ENCODE measurements at regions not wholly inside any gene's neighbourhood (a gene's known extent, or its start where the extent isn't known, plus 50 kb on each side); places are given as distances from the start of the nearest gene placed in this dataset.

DNA sequence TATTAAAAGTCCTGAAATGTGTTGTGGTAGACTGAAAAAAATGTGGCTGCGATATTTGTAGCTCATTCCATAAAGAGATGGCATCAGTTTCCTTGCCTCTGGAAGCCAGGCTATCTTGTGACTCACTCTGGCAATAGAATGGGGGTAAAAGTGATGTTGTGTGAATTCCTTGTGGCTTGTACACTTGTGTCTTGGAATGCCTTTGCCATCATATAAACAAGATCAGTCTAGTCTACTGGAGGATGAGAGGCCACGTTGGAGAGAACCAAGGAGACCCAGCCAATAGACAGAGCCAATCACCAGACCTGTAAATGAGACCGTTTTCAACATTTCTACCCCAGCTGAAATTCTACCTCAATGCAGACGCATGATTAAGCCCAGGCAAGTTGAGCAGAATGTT, 254.1 kb downstream of the TRIB2 start:
- no CpG with 5 or more reads among the region's 4 CpGs for WGBS (ENCODE audit: extremely low coverage, insufficient read length, low lambda C conversion rate)
- Histone ChIP-seq H3K14ac (ENCODE audit: insufficient read depth, low read length) (no peak overlapping the region), H4K91ac (ENCODE audit: insufficient read length, low read depth, low read length) (no peak overlapping the region), H3K23ac (ENCODE audit: insufficient read length, low read depth, low read length) (no peak overlapping the region), H2BK20ac (ENCODE audit: low read depth, low read length, poor library complexity, severe bottlenecking) (no peak overlapping the region), H2BK15ac (ENCODE audit: low read depth, low read length) (no peak overlapping the region), H2BK120ac (ENCODE audit: low read depth, low read length, poor library complexity, severe bottlenecking) (no peak overlapping the region), H2BK5ac (ENCODE audit: insufficient read length, low read length) (no peak overlapping the region), H4K5ac (ENCODE audit: insufficient read length, low read depth, low read length) (no peak overlapping the region), H3T11ph (ENCODE audit: low read length) (no peak overlapping the region), H2AK5ac (ENCODE audit: insufficient read length, low read length) (no peak overlapping the region), H2AFZ (ENCODE audit: low read length) (no peak overlapping the region), H3K79me2 (ENCODE audit: insufficient read depth, low read length) (no peaks in the 10 kb centered on the region), H3K56ac (ENCODE audit: insufficient read length, low read depth, low read length) (no peak overlapping the region), H3K27me3 (ENCODE audit: insufficient read depth, low read length) (no peaks in the 10 kb centered on the region), H3K9ac (ENCODE audit: extremely low read depth, insufficient read length, low read length) (no peak overlapping the region), H3K79me1 (ENCODE audit: insufficient read depth, low read depth, low read length, poor library complexity, severe bottlenecking) (no peaks in the 10 kb centered on the region), H3K4me2 (ENCODE audit: insufficient read depth, insufficient read length, low read length) (no peak overlapping the region), H4K20me1 (ENCODE audit: control insufficient read depth, insufficient read depth, insufficient read length) (no peaks in the 10 kb centered on the region), H3K18ac (ENCODE audit: insufficient read length, low read depth, low read length) (no peak overlapping the region), H3K4me1 (ENCODE audit: insufficient read depth, low read length) (no peaks in the 10 kb centered on the region), H3K4ac (ENCODE audit: low read depth, low read length) (no peak overlapping the region), H3K23me2 (ENCODE audit: insufficient read length, low read depth, low read length, poor library complexity, severe bottlenecking) (no peaks in the 10 kb centered on the region), H4K8ac (replicated peaks; ENCODE audit: insufficient read length, low read depth, low read length) (no peak overlapping the region), H3K27ac (ENCODE audit: insufficient read length, low read depth, low read length) (no peak overlapping the region), H3K9me3 (ENCODE audit: control insufficient read depth, low read depth, low read length) (no peaks in the 10 kb centered on the region), H2BK12ac (ENCODE audit: insufficient read length, low read depth, low read length) (no peak overlapping the region)
- TF ChIP-seq, protein P1, sequence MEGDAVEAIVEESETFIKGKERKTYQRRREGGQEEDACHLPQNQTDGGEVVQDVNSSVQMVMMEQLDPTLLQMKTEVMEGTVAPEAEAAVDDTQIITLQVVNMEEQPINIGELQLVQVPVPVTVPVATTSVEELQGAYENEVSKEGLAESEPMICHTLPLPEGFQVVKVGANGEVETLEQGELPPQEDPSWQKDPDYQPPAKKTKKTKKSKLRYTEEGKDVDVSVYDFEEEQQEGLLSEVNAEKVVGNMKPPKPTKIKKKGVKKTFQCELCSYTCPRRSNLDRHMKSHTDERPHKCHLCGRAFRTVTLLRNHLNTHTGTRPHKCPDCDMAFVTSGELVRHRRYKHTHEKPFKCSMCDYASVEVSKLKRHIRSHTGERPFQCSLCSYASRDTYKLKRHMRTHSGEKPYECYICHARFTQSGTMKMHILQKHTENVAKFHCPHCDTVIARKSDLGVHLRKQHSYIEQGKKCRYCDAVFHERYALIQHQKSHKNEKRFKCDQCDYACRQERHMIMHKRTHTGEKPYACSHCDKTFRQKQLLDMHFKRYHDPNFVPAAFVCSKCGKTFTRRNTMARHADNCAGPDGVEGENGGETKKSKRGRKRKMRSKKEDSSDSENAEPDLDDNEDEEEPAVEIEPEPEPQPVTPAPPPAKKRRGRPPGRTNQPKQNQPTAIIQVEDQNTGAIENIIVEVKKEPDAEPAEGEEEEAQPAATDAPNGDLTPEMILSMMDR (conservative IDR thresholded peaks at IDR 0.05), result no peak
- Mint-ChIP-seq H3K4me3 (no peak overlapping the region), H3K27ac (no peak overlapping the region), H3K4me1 (no peaks in the 10 kb centered on the region), H3K27me3 (ENCODE audit: low read depth) (no peaks in the 10 kb centered on the region), H3K9me3 (peaks cover 10 to 11% of the 10 kb centered on the region in 2 experiments; a peak in 4 of 5 replicates), H3K36me3 (ENCODE audit: insufficient read depth in 1 of 3, low read depth in 3 of 3) (peaks cover 3 to 10% (median 6%) of the 10 kb centered on the region in 3 experiments; a peak in 3 of 7 replicates)
- no peak for DNase-seq
